GM19324 (cell line): ENCODE measurements at regions not wholly inside any gene's neighbourhood (a gene's known extent, or its start where the extent isn't known, plus 50 kb on each side); places are given as distances from the start of the nearest gene placed in this dataset.

Source experiments
- ATAC-seq: cut with Tn5 transposase; IDR thresholded peaks from one replicate; pipeline ENCODE4 v1.9.1; 2021; ENCODE audit warnings: mild to moderate bottlenecking, moderate library complexity; ENCODE audit not compliant: unreplicated experiment, low FRiP score

DNA sequence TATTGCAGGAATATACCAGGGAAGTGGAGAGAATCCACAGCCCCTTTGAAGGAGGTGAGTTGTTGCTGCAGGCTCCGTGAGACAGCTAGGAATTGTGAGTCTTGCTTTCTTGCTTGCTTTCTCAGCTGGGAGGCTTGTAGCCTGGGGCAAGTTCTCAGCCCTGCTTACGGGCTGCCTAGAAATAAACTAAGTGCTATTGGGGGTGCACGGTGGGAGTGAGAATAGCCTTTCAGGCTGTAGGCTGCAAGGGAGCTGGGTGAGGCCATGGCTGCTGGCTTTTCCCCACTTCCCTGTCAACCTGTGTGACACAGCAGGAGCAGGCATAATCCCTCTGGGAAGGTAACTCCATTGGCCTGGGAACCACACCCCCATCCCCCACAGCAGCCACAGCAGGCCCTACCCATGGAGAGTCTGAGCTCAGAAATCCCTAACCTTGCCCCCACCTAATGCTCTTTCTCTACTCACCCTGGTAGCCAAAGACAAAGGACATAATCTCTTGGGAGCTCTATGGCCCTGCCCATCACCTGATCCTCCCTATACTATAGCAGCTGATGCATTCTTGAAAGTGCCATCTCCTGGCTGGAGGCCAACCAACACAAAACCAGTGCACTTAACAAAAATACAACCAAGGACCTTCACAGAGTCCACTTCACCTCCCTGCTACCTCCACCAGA, 113.0 kb downstream of the MMRN1 start:
- no peak for ATAC-seq

DNA sequence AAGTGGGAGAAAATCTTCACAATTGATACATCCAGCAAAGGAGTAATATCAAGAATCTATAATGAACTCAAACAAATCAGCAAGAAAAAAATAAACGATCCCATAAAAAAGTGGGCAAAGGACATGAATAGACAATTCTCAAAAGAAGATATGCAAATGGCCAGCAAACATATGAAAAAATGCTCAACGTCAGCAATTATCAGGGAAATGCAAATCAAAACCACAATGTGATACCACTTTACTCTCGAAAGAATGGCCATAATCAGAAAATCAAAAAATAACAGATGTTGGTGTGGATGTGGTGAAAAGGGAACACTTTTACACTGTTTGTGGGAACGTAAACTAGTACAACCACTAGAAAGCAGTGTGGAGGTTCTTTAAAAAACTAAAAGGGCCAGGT, 114.3 kb upstream of the CCSER1 start:
- no peak for ATAC-seq

DNA sequence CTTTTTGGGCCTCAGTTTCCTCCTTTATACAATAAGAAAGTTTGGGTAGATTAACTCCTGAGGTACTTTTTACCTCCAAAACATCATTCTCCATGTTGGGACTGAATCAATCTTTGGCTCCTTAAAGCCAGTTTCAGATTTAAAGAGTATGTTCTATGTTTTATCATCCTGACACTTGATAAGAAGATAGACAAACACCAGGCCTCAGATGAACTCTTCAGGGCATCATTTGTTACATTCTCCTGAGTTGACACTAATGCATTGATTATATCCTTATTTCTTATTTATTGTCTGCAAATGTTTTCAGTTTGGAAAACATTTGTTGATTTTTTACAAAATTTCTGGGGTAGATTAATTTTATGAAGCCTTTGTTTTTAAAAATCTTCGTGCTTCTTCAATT, 102.7 kb upstream of the CCSER1 start:
- no peak for ATAC-seq

DNA sequence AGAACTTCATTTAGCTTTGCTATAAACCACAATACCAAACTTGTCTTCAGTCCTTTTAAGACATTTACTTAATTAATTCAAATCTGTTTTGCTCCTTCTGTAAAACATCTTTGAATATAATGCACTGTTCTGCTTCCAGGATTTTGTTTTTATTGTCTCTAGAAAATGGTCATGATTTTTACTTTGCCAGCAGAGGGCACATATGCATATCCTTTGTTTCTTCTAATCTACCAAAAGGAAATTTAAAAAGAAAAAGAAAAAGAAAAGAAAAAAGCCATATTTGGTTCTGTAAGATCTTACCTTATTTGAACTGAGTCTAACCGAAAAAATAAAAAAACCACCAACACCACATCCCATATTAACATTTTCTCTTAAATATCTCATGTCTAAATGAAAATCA, 101.9 kb upstream of the CCSER1 start:
- no peak for ATAC-seq

DNA sequence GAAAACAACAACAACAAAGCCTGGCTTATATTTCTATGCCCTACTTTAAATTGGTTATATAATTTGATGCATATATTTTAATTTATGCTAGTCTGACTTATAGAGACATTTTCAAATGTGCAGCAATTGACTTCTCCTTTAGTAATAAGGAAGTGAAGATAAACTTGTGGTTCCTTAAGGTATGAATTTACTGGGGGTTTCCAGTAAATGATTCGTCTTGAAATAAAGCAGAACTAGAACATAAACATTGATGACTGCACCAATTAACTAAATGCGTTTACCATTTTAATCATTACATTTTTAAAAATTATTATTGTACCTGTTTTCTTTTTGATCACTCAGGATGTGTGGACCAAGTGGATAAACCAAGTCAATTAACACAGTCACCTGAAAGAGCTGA, 99.6 kb upstream of the CCSER1 start:
- peak; percentile 85 for ATAC-seq

DNA sequence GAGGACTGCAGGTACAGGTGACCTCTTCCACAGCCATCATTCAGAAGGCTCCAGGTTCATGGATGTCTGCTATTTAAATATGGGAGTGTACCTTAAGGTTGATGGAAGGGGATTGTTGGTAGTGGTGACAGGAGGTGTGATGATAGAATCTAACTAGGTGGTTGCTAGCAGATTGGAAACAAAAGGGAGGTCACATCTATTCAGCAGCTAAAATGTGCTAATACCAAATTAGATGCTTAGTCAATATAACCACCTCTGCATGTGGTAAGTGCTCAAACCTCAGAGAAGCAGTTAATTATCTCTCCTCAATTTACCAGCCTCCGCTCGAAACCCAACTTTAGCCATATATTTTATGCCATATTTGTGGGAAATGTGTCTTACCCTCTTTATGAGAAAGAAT, 98.7 kb upstream of the CCSER1 start:
- ATAC-seq, result no peak

DNA sequence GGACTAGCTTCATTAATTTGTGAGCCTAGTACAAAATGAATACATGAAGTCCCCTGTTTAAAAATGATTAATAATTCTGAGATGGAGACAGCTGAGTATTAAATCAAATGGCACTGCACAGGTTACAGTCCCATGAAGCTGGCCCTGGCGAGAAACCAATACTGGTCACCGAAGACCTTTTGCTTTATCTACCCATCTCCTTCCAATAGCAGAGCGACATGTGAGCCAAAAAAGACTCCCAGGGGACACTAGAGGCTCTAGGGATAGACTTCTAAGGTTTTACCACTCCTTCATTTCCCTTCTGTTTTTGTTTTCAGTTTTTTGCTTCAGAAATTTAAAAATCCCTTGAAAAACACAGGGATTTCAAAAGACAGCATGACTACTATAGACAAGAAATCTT, 97.0 kb upstream of the CCSER1 start:
- no peak for ATAC-seq

DNA sequence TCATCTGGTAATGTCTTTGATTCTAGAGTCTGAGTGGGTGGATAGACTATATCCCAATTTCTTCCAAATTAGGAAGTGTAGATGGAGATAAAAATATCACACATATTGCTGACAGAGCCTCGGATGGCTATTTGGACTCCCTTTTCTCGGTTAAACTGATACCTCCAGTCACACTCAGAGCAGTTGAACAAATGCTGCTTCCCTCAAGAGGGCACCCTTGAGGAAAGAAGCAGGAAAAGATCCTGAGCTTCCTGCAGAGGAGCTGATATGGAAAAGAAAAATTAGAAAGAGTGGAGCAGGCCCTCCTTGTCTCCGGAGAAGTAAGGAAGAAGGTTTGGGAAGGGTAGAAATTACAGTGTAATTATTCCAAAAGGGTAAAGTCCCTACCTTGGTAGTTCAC, 96.2 kb upstream of the CCSER1 start:
- no peak for ATAC-seq

DNA sequence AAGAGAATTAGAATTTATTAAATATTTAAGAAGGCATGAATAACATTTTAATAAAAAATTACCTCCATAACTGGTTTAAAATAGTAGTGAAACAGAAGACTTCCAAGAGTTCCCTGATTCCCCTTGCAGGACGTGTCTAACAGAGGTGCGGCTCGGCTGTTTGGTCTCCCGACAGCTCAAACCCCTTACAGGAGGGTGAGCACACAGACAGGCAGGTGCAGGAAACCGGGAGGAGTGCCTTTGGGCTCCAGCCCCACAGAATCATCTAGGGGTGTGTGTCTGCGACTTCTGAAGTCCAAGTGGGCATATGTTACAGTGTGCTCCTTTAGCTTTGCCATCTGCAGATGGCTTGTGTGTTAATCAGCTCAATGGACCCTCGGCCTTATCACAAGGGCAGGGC, 88.1 kb upstream of the CCSER1 start:
- ATAC-seq, result no peak

DNA sequence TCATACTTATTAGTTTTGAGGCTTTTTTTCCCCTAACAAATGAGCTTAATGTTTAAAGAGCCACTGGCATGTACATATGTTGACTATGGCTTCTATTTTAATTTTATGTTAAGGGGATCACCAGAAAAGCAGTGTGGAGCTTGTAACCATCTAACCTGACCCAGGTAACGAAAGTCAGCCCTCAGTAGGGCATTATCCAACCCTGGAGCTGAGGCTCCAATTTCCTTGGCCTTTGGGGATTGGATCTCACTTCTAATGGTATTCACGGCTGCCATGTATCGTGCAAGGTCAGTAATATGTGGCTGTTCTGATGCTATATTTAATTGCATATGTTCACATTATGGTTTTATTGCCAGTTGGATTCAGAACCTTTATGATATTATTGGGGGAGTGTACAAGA, 75.2 kb upstream of the CCSER1 start:
- ATAC-seq, result no peak

DNA sequence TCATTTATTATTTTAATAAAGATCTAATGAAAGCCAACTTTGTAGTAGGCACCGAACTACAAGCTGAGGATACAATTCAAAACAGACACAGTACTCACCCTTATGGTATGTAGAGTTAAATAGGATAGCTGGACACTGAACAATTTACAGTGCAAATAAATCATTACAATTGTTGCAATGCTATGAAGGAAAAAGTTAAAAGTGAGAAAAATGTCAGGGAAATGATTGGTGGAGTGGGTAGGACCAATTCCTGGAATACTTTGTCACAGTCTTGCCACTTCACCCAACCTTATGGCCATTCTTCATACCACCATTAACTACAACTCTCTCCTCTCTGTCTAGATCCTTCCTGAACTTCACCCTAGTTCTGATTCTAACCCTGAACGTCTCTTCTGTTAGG, 70.1 kb upstream of the CCSER1 start:
- ATAC-seq, result no peak

DNA sequence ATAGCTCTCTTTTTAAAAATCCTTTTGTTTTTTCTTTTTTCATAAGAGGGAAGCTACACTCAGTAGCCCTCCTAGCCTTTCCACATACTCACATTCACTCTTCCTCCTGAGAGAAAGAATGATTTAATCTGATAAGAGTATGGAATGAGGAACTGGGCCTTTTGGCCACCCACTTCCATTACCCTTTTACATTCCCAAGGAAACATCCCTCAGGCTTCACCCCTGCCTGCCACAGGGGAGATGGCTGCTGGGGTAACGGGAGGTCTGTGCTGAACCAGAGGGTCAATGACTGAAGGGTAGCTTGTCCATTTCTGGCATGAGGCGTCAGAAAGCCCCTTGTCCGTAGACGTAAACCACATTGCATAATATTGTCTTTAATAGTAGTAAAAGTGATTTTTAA, 67.2 kb upstream of the CCSER1 start:
- ATAC-seq, result no peak

DNA sequence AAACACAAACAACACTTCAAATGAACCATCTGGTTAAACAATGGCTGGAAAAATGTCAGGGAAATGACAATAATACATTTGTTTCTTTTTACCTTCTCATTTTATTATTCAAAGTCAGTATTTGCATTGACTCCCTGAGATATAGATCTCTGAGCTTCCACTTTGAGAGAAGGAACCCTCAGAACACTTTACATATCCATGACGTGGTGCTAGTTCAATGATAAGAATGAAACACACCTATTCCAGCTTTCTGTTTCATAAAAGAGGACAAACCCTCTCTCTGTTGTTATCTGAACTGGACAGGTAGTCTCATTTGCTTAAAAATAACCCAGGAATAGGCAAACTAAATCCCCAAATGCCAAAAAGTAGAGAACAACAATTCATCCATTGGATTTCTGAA, 65.3 kb upstream of the CCSER1 start:
- no peak for ATAC-seq

DNA sequence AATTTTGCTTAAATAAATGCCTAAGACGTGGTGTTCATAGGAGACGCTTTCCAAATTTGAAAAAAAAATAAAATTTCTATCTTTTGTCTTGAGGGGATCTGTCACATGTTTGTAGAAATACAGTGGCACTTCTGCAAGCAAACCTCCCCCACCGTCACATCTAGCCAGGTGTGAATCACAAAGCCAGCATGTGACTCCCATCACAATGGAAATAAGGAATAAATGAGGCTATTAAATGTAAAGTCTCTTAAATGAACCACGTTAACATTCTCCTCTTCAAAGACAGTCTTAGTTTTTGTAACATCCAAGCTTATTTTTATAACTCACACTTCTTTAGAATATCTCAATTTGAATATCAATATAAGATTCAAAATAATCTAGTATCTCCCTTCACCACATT, 63.0 kb upstream of the CCSER1 start:
- no peak for ATAC-seq

DNA sequence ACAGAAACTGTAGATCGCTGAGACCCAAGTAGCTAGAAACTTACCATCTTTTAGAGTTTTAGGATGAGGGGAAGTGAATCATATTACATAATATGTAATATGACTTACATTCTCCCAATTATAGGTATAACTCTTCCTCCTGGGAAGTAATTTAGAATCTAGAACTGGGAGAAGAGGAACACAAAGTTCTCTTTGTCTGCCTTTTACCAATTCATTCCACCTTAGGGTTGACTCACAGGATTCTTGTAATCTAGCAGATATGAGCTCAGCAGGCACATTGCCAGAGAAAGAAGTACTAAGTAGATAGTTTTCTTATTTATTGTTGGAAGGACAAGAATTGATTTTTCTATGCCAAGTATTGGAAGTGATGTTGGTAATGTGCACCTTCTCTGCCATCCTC, 58.0 kb upstream of the CCSER1 start:
- ATAC-seq, result no peak

DNA sequence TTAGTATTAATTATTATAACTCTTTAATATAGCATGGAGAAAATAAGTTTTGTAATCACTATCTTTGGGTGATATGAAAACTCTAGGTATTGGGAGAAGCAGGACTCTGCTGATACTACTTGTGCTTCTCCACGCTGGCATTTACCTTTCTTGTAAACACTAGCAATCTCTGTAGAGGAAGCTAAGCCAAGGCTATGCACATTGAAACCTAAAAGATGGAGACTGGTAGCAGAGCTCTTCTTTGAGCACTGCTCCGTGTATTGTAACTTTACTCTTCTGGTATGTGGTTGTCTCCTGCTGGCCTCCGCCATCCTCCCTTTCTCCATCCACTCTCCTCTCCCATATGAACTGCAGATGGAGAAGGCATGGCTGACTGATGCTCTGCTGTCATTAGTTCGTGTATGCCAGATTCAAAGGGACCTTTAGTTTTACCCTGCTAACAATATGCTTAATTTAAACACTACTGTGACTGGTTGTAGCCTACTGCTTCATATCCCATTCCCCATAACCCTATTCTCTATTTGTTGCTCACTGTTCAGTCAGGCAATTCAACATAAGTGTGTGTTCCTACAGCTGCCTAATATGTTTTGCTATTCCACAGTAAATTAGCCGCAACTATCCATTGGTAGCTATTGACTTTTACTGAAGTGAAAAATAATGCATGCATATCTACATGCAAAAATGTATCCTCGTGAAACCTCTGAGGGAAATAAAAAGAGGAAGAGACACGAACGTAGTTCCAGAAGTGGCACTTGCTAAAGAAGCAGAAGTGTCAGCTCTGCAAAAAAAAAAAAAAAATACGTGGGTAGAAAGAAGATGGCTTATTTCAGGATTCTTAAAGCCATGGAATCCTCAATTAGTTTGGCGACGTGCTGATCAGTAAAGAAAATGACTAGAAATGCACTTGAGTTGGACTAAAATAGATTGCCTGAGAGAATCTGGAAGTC, 55.6 kb upstream of the CCSER1 start:
- peak; percentile 69 for ATAC-seq

DNA sequence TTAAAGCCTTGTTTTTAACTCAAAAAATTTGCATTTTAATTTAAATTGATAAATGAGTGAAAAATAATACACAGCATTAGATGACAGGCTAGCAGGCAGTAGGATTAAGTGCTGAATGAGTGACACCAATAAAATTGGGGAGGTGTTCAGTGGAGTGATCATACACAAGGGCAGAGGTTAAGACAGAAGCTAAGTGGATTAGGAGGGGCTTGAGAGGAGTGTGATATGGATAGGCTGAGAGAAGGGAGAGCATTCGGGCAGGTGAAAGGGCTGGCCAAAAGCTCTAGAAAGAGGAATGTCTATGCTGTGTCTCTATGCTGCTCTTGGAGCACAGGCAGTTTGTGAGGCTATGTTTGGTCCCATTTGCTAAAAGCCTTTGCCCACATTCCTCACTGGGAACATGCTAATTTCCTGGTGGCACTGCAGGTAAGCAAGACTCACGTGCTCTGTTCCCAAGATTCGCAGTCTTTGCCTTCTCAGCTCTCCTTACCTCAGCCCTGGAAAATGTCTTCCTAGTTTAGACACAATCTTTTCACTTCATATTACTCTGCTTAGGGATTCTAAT, 52.8 kb upstream of the CCSER1 start:
- ATAC-seq, result no peak
